Stomach (tissue), 4 donors: ENCODE measurements at regions not wholly inside any gene's neighbourhood (a gene's known extent, or its start where the extent isn't known, plus 50 kb on each side); places are given as distances from the start of the nearest gene placed in this dataset.

ENCODE experiments used
- EP300 ChIP-seq: sonication (generic); formaldehyde crosslinking; IDR thresholded peaks from one replicate; pipeline ENCODE4 v1.6.1; 2017; ENCODE audit warnings: antibody characterized with exemption
- POLR2A ChIP-seq, 4 donors: fragments of 450-650 bp; IDR thresholded peaks; one replicate each; pipeline ENCODE4 v1.6.1; 2016; ENCODE audit warnings: antibody characterized with exemption in 4 of 4, control low read depth in 2 of 4, mild to moderate bottlenecking in 1 of 4, moderate library complexity in 1 of 4
- TF ChIP-seq, protein P1 (sequence below), 7 experiments: fragments of 450-650 bp in 4 of 7; fragments of 200-600 bp in 3 of 7; sonication (generic) in 3 of 7; IDR thresholded peaks; one replicate each; pipeline ENCODE4 v1.5.1; 2016 to 2019; ENCODE audit warnings: antibody characterized with exemption in 7 of 7, control low read depth in 2 of 7, mild to moderate bottlenecking in 1 of 7

DNA sequence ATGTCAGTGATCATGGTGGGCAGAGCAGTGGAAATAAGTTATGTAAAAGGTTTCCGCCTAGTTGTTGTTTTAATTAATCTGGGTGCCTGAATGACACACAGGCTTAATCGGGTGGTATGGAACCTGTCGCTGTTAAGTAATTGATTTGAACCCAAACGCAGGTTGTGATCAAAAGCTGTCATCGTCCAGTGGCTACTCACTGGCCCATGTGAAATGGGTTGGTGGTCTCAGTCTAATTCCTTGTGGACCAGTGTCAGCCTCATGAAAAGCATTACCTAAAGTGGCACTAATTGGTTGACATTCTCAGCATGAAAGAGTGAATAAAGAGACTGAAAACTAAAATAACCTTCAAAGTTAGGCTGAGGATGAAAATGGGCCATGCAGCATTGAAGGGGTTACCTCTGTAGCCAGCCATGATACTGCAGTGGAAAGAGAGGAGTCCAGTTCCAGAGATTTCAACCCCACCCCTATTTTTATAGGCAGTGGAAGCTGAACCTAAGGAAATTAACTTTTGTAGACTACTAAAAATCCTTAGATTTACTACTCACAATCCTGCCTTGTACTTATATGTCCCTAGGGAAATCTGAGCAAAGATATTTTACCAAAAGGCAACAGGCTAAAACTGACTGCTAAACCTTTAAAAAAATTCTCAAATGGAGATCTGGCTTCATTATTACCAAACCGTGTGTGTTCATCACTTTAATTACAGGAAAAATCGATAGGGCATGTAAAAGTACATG is 251.7 kb upstream of the TENM3 start:
- TF ChIP-seq, protein P1, sequence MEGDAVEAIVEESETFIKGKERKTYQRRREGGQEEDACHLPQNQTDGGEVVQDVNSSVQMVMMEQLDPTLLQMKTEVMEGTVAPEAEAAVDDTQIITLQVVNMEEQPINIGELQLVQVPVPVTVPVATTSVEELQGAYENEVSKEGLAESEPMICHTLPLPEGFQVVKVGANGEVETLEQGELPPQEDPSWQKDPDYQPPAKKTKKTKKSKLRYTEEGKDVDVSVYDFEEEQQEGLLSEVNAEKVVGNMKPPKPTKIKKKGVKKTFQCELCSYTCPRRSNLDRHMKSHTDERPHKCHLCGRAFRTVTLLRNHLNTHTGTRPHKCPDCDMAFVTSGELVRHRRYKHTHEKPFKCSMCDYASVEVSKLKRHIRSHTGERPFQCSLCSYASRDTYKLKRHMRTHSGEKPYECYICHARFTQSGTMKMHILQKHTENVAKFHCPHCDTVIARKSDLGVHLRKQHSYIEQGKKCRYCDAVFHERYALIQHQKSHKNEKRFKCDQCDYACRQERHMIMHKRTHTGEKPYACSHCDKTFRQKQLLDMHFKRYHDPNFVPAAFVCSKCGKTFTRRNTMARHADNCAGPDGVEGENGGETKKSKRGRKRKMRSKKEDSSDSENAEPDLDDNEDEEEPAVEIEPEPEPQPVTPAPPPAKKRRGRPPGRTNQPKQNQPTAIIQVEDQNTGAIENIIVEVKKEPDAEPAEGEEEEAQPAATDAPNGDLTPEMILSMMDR (IDR thresholded peaks at IDR 0.05) = no peak
- TF ChIP-seq EP300 (no peak), POLR2A (IDR thresholded peaks at IDR 0.05) (no peak)
